NCI-H345 treated with DMSO at 0.1 percent for 48 hours (cell line): ENCODE measurements at regions not wholly inside any gene's neighbourhood (a gene's known extent, or its start where the extent isn't known, plus 50 kb on each side); places are given as distances from the start of the nearest gene placed in this dataset.
"Not testable (repeated sequence)": the region's sequence is repeated elsewhere in the genome, so short reads cannot be mapped to it uniquely, and the experiment has no call there.

Experiments used
- DNase-seq: peaks from one replicate; lab custom pipeline; 2025; ENCODE audit not compliant: unreplicated experiment; lab: John Stamatoyannopoulos, UW

GRCh38 chr20:48065833-48066232 lies 280.6 kb upstream of the SULF2 start:
- no peak for DNase-seq

GRCh38 chr20:48064929-48065328 lies 279.6 kb upstream of the SULF2 start:
- DNase-seq, result no peak

- DNase-seq, result no peak
Measured at GRCh38 chr20:48060841-48061720, 275.8 kb upstream of the SULF2 start.

- DNase-seq, result no peak
Measured at GRCh38 chr20:48058611-48059559, 273.6 kb upstream of the SULF2 start.

GRCh38 chr20:48057739-48058138 lies 272.5 kb upstream of the SULF2 start:
- DNase-seq, result no peak

GRCh38 chr20:48057251-48057650 lies 272.0 kb upstream of the SULF2 start:
- DNase-seq, result no peak

GRCh38 chr20:48056218-48056617 lies 270.9 kb upstream of the SULF2 start:
- no peak for DNase-seq

GRCh38 chr20:48054051-48054450 lies 268.8 kb upstream of the SULF2 start:
- DNase-seq, result no peak

GRCh38 chr20:48052475-48052835 lies 267.2 kb upstream of the SULF2 start:
- peak; percentile 99 for DNase-seq

- DNase-seq, result peak; percentile 99
Measured at GRCh38 chr20:48051794-48052474, 266.7 kb upstream of the SULF2 start.

- DNase-seq, result no peak
Measured at GRCh38 chr20:48049641-48050040, 264.4 kb upstream of the SULF2 start.

- no peak for DNase-seq
Measured at GRCh38 chr20:48049171-48049570, 263.9 kb upstream of the SULF2 start.

GRCh38 chr20:48047447-48047846 lies 262.2 kb upstream of the SULF2 start:
- DNase-seq, result no peak

GRCh38 chr20:48042628-48043027 lies 257.3 kb upstream of the SULF2 start:
- DNase-seq, result no peak

GRCh38 chr20:48041078-48041780 lies 255.9 kb upstream of the SULF2 start:
- peak; percentile 90 for DNase-seq

- peak; percentile 100 for DNase-seq
Measured at GRCh38 chr20:48040491-48040890, 255.2 kb upstream of the SULF2 start.

- DNase-seq, result no peak
Measured at GRCh38 chr20:48040051-48040450, 254.8 kb upstream of the SULF2 start.

GRCh38 chr20:48039514-48039913 lies 254.2 kb upstream of the SULF2 start:
- no peak for DNase-seq

GRCh38 chr20:48038713-48039112 lies 253.4 kb upstream of the SULF2 start:
- no peak for DNase-seq

GRCh38 chr20:48037798-48038197 lies 252.5 kb upstream of the SULF2 start:
- not testable (repeated sequence) for DNase-seq
